ENCODE measurements at regions not wholly inside any gene's neighbourhood (a gene's known extent, or its start where the extent isn't known, plus 50 kb on each side); places are given as distances from the start of the nearest gene placed in this dataset.
"Not testable (repeated sequence)": the region's sequence is repeated elsewhere in the genome, so short reads cannot be mapped to it uniquely, and the experiment has no call there.

DNA sequence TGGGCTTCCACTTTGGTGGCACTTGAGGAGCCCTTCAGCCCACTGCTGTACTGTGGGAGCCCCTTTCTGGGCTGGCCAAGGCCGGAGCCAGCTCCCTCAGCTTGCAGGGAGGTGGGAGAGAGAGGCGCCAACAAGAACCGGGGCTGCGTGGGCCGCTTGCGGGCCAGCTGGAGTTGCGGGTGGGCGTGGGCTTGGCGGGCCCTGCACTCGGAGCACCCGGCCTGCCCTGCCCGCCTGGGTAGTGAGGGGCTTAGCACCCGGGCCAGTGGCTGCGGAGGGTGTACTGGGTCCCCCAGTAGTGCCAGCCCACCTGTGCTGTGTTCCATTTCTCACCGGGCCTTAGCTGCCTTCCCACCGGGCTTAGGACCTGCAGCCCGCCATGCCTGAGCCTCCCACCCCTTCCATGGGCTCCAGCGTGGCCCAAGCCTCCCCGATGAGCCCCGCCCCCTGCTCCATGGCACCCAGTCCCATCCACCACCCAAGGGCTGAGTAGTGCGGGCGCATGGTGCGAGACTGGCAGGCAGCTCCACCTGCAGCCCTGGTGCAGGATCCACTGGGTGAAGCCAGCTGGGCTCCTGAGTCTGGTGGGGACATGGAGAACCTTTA is 437.9 kb upstream of the API5 start:
- not testable (repeated sequence) for DNase-seq

DNA sequence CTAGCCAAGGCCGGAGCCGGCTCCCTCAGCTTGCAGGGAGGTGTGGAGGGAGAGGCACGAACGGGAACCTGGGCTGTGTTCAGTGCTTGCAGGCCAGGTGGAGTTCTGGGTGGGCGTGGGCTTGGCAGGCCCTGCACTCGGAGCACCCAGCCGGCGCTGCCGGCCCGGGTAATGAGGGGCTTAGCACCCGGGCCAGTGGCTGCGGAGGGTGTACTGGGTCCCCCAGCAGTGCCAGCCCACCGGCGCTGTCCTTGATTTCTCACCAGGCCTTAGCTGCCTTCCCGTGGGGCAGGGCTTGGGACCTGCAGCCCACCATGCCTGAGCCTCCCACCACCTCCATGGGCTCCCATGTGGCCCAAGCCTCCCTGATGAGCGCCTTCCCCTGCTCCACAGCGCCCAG is 430.5 kb upstream of the API5 start:
- DNase-seq = not testable (repeated sequence)

DNA sequence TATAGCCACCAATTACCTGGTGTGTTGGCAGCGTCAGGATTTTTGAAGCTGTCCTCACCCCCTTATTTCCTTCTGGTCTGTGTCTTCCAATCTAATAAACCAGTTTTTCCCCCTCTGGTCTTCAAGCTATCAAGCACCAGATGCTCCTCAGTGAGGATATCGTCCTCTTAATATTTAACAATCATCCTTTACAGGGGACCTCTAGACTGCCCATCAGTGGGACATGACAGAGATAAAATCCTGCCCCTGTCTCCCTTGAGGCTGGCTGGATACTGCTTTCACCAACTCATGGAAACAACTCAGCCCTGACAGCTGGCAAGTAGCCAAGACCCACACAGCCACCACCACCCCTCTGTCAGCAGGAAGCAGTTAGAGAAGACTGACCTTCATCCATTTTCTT is 421.0 kb upstream of the API5 start:
- no peak for DNase-seq

DNA sequence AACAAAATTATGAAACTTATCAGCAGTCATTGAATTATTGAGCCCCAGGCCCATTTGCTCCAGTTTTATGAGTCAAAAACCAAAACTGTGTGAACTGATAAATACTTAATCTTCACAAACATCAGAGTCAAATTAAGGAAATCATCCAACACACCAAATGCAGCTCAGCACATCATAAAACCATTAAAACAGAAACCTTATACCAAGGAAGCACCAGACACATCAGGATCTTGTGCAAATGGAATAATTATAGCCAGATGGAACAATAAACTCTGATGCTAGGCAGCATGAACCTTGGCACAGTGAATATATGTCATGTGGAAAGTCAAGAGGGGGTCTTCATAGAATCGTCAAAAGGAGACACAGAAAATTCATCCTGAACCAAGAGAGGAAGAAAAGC is 410.7 kb upstream of the API5 start:
- no peak for DNase-seq

DNA sequence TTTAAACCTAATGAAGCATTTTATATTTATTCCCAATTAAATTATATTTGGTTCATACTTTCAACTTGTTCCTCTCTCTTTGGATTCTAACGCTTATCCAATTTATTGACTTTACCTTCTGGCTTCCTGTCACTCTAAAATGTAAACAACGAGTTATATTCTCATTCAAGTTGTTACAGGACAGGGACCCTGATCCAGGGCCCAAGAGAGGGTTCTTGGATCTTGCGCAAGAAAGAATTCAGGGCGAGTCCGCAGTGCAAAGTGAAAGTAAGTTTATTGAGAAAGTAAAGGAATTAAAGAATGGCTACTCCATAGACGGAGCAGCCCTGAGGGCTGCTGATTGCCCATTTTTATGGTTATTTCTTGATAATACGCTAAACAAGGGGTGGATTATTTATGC is 405.6 kb upstream of the API5 start:
- no peak for DNase-seq

DNA sequence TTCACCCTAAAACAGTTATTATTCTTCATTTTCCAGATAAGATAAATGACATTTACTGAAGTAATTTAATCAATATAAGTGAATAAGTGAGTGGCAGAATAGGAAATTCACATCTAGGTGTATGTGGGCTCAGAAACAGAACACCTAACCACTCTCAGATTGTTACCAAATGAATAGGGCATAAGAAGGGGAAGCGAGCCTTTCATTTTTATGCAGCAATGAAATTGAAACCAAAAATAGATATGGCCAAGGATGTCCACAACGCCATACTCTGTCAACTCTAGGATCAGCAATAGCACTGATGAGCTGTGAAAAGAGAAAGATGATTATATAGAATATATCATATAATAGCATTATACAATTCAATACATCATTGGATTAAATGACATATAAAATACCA is 398.1 kb upstream of the API5 start:
- DNase-seq = no peak

DNA sequence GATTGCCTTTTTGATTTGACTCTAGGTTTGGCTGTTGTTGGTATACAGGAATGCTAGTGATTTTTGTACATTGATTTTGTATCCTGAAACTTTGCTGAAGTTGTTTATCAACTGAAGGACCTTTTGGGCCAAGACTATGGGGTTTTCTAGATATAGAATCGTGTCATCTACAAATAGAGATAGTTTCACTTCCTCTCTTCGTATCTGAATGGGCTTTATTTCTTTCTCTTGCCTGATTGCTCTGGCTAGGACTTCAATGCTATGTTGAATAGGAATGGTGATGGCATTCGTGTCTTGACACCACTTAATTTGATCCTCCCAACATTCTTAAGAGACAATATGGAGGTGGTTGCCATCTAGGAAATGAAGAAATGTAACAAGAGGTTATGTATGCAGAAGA is 388.1 kb upstream of the API5 start:
- no peak for DNase-seq

DNA sequence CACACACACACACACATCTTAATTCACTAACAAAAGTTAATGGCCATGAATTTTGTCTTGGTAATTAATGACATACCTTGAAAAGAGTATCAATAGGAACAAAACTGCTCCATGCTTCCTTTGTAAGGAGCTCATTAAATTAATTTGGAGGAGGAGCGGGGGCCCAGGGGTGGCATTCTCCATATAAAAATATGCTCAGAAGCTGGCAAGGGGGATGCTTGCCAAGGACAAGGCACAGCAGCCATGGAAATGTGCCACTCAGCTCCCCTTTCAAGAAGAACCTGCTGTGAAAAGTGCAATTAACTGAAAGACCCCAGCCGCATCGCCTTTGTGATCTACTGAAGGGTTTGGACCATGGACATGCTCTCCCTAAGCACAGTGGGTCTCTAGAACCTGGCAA is 385.9 kb upstream of the API5 start:
- no peak for DNase-seq

DNA sequence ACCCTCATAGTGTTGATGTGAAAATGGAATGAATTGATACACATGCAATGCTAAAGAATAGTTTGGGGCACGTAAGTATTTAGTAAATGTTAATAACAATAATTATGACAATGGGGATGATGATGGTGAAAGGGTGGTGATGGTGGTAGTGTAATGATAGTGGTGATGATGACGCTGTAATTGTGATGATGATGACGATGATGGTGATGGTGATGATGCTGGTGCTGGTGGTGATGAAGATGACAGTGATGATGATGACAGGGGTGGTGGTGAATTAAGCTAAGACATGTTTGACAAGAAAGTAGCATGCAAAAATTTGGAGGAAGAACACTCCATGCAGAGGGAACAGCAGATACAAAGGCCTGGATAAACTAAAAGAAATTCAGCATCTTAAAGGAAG is 364.4 kb upstream of the API5 start:
- DNase-seq = no peak

DNA sequence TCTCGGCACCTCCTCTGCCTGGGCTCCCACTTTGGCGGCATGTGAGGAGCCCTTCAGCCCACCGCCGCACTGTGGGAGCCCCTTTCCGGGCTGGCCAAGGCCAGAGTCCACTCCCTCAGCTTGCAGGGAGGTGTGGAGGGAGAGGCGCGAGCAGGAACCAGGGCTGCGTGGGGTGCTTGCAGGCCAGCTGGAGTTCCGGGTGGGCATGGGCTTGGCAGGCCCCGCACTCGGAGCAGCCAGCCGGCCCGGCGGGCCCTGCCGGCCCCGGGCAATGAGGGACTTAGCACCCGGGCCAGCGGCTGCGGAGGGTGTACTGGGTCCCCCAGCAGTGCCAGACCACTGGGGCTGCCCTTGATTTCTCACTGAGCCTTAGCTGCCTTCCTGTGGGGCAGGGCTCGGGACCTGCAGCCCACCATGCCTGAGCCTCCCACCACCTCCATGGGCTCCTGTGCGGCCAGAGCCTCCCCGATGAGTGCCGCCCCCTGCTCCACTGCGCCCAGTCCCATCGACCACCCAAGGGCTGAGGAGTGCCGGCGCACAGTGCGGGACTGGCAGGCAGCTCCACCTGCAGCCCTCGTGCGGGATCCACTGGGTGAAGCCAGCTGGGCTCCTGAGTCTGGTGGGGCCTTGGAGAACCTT is 361.9 kb upstream of the API5 start:
- DNase-seq = not testable (repeated sequence)

DNA sequence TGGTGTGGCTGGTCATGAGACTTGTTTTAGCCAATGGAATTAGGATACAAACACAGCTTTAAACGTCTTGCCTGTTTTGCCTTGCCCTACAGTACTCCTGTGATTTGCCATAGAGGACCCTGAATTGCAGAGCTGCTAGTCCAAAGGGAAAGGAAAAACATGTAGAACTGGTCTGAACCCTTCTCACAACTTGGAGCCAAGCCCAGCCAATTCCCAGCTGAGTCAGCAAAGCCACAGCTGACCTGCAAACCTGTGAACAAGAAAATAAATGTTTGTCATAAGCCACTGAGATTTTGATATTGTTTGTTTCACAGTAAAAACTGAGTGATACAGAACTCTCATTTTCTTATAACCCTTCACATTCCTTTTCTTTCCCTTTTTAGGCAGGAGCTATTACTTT is 360.5 kb upstream of the API5 start:
- DNase-seq = no peak

DNA sequence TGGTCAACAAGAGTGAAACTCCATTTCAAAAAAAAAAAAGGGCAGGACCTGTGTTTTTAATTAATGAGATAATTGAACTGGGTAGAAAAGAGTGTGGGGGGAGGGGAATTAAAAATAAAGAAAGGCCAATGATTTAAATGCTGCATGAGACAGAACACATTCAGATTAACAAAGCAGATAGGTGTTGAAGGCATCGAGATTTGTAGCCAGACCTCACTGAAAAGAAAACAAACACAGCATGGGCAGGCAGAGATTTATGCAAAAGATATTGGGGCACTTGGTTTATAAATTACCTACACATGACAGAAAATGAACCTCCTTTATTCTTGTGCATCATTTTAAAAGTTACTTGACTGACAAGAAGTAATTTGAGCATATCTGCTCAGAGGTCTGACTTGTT is 354.0 kb upstream of the API5 start:
- DNase-seq = no peak

DNA sequence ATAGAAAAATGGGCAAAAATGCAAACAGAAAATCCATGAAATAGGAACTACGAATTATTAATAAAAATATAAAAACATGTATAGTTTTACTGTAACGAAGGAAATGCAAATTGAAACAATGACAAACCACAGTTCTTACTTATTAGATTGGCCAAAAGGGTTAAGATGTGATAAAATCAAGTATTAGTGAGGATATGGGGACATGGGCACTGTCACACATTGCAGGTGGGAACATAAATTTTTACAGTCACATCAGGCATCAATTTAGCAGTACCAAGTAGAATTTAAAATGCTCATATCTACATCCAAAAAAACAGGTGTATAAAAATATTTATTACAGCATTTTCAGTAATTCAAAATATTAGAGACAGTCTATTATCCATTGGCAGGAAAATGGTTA is 353.2 kb upstream of the API5 start:
- DNase-seq = no peak

DNA sequence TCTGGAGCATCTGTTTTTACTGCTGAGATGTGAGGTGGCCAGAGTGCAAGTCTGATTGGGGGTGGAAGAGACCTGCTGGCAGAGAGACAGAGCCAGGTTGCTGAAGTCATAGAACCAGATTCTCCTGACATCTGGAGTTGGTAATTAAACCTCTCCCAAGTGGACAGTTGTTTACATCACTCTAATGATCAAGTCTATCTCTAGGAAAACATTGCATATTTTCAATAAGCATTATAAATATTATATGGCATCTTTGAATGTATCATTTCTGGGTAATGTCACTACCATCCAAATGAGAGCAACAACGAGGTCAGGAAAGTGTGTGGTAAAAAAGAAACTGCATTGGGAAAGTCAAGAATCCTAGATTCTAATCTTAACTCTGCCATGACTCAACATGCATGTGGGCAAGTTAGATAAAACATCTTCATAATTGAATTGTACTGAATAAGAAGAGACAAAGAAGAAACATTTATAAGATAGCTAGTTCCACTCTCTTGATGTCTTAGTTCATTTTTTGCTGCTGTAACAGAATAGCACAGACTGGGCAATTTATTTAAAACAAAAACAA is 351.2 kb upstream of the API5 start:
- DNase-seq = no peak

DNA sequence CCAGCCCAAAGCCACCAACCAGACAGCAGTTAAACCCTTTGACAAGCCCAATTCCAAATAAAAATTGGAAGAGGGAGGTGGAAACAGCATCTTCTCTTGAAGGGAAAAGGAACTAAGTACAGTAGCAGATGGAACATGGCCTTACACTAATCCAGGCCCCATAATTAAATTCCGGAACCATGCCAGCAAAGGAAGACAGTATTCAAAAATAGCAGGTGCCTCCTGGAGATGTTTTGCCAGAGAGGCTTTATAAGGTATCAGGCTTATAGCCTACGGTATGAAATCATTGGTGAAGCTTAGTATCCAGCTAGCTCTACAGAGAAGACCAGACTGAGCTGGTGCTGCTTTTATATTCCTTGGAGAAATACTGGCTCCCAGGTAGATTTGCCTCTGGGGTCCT is 344.1 kb upstream of the API5 start:
- peak in 1 of 14 donors; percentile 22 for DNase-seq

DNA sequence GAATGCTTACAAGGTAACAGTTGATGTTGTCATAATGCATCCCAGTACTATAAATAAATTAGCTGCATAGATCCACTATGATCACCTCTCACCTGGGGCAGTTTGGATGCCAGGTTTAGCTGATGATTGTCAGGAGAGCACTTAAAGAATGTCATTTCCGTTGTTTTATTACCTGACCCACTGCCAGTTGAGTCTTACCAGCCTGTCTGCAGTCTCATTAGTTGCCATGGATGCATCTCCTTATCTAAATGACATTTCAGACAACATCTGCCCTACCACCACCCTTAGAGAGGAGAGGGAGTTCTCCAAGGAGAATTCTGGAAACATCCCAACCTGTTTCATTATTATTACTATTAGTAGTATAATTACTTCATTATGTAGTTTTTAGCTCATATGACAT is 339.1 kb upstream of the API5 start:
- DNase-seq = no peak

DNA sequence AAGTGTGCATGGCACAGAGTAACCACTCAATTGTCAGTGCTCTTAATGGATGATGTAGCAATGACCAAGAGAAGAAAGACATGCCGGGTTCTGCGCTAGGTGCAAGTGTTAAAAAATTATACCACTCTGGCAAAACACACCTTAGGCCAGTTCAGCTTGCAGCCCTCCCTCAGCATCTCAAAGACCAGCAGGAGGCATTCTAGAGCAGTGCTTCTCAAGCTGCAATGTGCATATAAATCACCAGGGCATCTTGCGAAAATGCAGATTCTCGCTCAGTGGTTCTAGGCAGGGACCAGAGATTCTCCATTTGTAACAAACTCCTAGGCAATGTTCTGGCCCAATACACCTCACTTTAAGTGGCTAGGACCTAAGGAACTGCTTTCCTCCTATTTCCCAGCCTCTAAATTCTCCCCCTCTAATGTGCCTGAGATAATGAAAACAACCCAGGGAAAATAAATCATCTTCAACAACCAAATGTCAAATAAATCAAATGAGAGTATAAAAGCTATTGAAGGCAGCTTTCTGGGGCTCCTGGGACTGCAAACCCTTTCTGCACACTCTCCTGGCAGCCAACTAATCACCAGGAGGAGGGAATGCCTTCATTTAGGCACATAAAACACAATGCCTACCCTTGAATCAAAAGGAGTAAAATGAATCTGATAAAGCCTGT is 337.2 kb upstream of the API5 start:
- DNase-seq = no peak

DNA sequence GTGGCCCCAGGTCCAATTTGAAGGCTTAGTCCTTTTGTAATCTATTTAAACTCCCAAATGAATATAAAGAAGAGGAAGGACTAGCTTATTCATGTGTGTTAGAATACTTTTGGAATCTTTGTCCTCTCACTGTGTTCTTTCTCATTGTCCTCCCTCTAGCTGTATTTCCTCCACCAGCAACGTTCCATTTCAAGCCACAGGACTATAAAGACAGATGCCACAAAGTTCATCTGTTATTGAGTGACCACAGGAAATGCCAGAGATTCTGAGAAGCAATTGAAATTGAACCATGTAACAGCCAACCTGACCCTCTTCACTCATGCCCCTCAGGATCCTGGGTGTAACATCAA is 336.6 kb upstream of the API5 start:
- DNase-seq = no peak

DNA sequence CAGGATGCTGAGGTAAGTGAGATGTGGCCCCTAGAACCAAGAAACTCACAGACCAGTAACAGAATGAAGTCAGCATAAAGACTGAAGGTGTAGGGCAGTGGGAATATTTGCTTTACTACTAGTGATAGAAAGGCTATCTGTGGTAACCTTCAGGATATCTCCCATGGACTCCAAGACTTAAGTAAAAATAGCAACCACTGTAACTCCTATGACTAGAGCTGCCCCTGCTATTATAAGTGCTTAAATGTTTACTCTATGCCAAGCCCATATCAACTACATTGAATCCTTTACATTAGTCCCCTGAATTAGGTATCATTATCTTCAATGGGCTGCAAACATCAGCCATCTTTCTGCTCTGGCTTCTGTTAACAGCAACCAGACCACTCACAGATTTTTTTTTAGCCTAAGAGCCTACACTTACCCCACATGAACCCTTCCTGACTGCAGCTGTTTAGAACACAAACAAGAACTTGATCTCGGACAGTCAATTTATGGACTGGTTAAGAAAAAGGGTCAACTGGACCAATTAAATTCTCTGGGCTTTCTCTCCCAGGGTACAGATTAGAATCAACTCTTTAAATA is 335.1 kb upstream of the API5 start:
- no peak for DNase-seq

DNA sequence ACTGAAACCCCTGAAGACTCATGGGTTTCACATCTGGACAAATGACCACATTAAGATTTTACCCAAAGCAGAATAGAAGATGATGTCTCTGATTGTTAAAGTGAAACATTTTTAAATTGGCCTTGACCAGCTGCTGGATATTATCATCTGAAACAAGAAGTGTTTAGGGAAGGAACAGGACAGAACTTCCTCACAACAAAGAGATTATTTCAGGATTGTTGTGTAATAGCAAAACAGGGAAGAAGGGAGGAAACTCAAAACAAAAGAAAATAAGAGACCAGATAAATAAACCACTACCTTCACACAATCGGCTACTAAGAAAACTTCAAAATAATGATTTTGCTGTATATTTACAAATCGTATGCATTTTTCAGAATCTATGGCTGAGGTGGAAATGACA is 319.2 kb upstream of the API5 start:
- DNase-seq = no peak

DNA sequence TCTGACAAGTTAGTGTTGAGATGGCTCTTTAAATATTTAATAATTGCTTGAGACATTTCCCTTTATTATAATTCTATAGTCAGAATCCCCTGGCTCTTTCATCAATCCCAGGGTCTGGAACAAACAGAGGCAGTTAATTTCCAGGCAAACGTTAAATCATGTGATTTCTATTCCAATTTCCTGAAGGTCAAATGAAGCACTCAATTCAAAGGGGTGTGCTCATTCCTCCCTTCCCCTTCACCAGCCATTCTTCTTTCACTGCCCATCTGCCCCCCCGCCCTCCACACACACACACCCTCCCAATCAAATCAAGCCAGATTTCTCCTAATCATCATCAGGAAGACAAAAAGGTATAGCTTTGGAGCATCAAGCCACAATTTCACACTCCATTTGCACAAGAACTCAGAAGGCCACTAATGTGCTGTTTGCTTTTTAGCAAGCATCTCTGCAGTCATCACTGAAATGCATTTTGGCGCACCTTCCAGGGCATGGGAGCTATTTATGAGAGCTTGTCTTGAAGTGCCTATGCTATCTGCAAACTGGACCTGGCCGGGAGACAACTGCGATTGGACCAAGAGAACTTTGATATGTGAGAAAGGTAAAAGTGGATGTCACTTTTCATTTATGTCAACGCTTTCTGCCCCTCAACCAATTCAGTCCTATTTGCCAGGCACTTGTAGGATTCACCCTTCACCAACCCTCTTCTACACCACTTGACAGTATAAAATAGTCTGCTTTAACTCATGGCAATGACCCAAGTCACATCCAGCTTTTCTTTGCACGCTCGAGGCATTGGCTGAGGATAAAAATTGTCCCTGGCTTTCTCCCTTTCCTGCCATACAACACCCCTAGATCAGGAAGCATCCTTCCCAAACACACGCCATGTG is 315.1 kb upstream of the API5 start:
- DNase-seq = no peak

DNA sequence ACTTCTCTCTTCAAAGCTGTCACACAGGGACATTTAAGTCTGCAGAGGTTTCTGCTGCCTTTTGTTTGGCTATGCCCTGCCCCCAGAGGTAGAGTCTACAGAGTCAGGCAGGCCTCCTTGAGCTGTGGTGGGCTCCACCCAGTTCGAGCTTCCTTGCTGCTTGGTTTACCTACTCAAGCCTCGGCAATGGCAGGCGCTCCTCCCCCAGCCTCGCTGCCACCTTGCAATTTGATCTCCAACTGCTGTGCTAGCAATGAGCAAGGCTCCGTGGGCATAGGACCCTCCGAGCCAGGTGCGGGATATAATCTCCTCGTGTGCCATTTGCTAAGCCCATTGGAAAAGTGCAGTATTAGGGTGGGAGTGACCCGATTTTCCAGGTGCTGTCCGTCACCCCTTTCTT is 306.9 kb upstream of the API5 start:
- not testable (repeated sequence) for DNase-seq

DNA sequence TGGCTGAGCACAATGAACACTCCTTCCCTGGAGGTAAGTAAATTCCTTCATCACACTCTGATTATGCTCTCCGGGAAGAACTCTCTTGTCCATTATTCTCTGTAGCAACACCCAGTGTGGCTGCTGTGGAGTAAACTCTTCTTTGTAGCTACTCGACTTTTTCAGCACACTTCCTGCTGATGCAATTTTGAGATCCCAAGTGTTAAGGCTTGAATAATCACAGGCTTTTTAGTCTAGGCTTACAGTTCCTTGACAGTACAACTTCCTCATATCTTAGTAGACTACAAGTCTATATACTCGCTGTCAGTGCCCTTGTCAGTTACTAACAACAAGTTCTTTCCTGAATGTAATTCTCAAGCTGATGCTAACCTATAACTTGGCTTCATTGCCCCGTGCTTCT is 301.8 kb upstream of the API5 start:
- DNase-seq = no peak

Measured in C1 segment of cervical spinal cord (tissue), 14 donors.